ENCODE measurements at regions not wholly inside any gene's neighbourhood (a gene's known extent, or its start where the extent isn't known, plus 50 kb on each side); places are given as distances from the start of the nearest gene placed in this dataset.

DNA sequence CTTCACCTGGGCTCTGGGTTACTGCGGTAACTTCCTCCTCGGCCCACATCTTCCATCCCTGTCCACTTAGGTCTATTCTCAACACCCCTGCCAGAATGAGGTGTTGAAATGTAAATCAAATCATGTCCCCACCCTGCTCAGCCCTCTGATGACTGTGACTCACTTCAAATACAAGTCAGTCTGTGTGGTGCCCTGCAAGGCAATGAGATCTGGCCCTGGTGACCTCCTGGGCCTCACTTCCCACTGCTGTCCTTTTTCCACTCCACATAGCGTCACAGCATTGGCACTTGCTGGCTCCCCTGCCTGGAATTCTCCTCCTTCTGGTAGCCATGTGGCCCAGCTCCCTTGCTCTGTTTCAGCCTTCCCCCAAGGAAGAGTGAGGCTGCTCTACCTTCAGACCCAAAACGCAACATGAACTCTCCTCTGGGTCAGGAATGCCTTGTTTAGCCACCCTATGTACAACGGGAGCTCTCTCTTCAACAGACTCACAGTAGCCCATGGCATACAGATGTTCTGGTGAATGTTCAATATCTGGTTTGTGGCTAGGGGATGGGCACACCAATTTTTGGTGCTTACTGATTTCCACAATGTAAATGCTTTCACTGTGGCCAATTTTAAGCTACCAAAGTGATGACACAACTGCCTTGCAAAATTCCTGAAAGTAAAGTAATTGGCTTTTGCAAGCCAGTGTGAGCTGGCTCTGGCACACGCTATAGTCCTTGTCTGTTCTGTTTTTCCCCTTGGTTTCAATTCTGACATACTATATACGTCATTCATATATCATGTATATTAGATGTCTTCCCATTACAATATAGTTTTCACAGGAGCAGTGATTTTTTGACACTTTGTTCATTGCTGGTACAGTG, 550.3 kb upstream of the HS6ST1 start:
- no peaks in the 10 kb centered on the region for H3K27me3 ChIP-seq

DNA sequence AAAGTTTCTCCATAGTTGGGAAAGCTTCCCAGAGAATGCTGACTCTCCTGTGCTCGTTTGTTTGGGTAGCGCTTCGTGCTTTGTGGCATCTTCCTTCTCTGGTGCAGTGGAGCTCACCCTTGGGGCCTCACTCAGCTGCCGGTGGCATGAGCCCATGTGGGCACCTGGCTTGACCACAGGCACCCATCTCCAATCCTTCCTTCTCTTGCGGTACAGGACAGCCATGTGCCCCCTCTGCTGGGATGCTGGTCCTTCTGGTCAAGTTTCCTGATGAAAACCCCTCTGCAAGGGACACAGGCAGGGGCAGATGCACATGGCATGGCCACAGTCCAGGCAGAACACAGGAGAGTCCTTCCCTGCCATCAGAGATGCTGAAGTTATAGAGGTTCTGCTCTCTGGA, 555.9 kb upstream of the HS6ST1 start:
- Histone ChIP-seq H3K9me3 (no peaks in the 10 kb centered on the region), H3K27ac (no peak overlapping the region), H3K36me3 (no peaks in the 10 kb centered on the region), H3K27me3 (no peaks in the 10 kb centered on the region), H3K4me3 (no peak overlapping the region), H3K4me1 (no peaks in the 10 kb centered on the region)
- TF ChIP-seq, protein P1, sequence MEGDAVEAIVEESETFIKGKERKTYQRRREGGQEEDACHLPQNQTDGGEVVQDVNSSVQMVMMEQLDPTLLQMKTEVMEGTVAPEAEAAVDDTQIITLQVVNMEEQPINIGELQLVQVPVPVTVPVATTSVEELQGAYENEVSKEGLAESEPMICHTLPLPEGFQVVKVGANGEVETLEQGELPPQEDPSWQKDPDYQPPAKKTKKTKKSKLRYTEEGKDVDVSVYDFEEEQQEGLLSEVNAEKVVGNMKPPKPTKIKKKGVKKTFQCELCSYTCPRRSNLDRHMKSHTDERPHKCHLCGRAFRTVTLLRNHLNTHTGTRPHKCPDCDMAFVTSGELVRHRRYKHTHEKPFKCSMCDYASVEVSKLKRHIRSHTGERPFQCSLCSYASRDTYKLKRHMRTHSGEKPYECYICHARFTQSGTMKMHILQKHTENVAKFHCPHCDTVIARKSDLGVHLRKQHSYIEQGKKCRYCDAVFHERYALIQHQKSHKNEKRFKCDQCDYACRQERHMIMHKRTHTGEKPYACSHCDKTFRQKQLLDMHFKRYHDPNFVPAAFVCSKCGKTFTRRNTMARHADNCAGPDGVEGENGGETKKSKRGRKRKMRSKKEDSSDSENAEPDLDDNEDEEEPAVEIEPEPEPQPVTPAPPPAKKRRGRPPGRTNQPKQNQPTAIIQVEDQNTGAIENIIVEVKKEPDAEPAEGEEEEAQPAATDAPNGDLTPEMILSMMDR (IDR thresholded peaks at IDR 0.05): no peak
- intact Hi-C loops (cut with DNase I): no loop called here
- ATAC-seq (no peak), DNase-seq (no peak)

More for the DNA sequence above, 550.3 kb upstream of the HS6ST1 start:
- no peaks in the 10 kb centered on the region for H3K36me3 ChIP-seq
- intact Hi-C loops (cut with DNase I): no loop called here
- no peaks in the 10 kb centered on the region for H3K4me1 ChIP-seq
- TF ChIP-seq, protein P1 (IDR thresholded peaks at IDR 0.05): no peak
- H3K9me3 ChIP-seq: no peaks in the 10 kb centered on the region
- ATAC-seq (no peak), DNase-seq (no peak)
- H3K4me3 ChIP-seq: no peak overlapping the region
- no peak overlapping the region for H3K27ac ChIP-seq

DNA sequence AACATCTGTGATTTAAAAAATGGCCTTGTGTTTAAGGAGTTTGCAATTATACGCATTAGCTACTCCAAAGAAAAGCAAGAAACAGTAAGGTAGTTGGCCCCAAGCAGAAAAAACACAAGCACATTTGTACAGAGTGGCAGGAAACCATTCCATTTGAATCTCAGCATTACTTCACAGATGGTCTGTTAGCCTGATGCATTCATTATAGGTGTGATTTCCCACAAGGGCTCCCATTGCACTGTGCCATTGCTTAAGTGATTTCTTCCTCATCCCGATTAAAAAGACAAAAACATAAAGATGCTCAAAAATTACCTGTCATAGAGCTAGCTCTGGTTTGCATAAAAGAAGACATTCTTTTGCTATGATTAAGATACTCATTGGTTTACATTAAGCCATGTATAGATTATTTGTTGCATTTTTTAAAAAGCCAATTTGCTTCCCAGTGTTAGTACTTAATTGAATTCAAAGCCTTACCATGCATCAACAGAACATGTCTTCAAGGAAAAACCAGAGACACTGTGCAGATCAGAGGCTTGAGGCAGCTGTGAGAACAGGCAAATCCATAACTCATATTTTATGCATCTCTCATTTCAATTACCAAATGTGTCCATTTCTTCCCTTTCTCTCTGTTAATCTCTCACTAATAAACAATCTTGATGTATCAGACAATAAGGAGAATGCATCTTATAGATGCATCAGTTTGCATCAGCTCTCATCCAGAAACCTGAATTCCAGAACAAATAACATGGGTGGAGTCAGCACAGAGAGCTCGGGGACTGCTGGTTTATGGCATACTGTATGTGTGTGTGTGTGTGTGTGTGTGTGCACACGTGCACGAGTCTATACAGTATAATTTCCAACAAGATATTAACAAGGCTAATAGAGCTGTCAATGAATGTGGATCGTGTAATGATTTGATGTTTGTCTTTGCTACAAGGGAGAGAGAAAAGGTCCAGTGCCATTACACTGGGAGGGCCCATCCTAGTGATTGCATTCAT, 558.6 kb upstream of the HS6ST1 start:
- intact Hi-C loops (cut with DNase I): no loop called here

DNA sequence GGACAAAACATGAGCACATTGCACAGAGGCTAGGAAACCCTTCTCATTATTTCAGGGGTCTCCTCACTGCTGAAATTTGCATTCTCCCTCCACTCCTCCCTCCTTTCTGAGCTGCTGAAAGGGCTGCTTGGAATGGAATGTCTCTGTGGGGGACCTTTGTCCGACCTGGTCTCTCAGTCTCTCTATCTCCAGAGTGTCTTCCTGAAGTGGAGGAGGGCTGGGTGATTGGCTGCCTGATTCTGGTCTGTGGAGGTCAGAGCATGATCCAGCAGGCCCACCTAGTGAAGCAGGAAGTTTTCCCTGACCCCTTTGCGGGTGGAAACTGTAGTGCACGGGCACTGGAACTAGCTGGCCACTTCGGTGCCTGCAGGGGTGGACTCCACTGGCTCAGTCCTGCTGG, 560.5 kb upstream of the HS6ST1 start:
- no peaks in the 10 kb centered on the region for H3K36me3 ChIP-seq
- intact Hi-C loops (cut with DNase I): no loop called here
- DNase-seq (no peak), ATAC-seq (no peak)
- TF ChIP-seq, protein P1 (IDR thresholded peaks at IDR 0.05): no peak
- no peaks in the 10 kb centered on the region for H3K27me3 ChIP-seq
- H3K4me3 ChIP-seq: no peak overlapping the region
- H3K4me1 ChIP-seq: no peaks in the 10 kb centered on the region
- no peak overlapping the region for H3K27ac ChIP-seq
- H3K9me3 ChIP-seq: no peaks in the 10 kb centered on the region

More for the DNA sequence above, 558.6 kb upstream of the HS6ST1 start:
- no peaks in the 10 kb centered on the region for H3K9me3 ChIP-seq
- ATAC-seq: no peak
- no peak for DNase-seq
- H3K27me3 ChIP-seq: no peaks in the 10 kb centered on the region
- H3K36me3 ChIP-seq: no peaks in the 10 kb centered on the region
- no peaks in the 10 kb centered on the region for H3K4me1 ChIP-seq
- TF ChIP-seq, protein P1 (IDR thresholded peaks at IDR 0.05): no peak
- H3K4me3 ChIP-seq: no peak overlapping the region
- no peak overlapping the region for H3K27ac ChIP-seq

DNA sequence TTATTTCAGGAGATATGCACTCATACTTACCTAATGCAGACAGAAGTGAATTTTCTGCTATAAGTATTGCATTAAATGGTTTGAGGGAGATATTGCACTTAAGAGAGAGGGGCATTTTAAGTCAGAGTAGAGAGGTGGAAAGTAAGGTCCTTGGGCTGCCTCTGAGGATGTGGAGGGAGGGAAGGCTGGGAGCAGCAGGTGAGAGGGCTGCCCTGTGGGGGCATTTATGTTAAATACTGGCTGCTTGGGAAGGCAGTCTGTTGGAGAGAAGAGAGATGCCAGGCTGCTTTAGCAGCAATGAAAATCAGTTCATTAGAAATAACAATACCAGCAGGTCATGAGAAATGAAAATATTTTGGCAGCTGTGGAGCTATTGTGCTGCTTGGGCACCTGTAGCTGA, 576.2 kb upstream of the HS6ST1 start:
- Histone ChIP-seq H3K9me3 (no peaks in the 10 kb centered on the region), H3K27ac (no peak overlapping the region), H3K36me3 (no peaks in the 10 kb centered on the region), H3K4me1 (no peaks in the 10 kb centered on the region), H3K4me3 (no peak overlapping the region), H3K27me3 (no peaks in the 10 kb centered on the region)
- TF ChIP-seq, protein P1 (IDR thresholded peaks at IDR 0.05): no peak
- intact Hi-C loops (cut with DNase I): no loop called here
- ATAC-seq: no peak
- DNase-seq: no peak
